ENCODE measurements at regions not wholly inside any gene's neighbourhood (a gene's known extent, or its start where the extent isn't known, plus 50 kb on each side); places are given as distances from the start of the nearest gene placed in this dataset.
"Not testable (repeated sequence)": the region's sequence is repeated elsewhere in the genome, so short reads cannot be mapped to it uniquely, and the experiment has no call there.

DNA sequence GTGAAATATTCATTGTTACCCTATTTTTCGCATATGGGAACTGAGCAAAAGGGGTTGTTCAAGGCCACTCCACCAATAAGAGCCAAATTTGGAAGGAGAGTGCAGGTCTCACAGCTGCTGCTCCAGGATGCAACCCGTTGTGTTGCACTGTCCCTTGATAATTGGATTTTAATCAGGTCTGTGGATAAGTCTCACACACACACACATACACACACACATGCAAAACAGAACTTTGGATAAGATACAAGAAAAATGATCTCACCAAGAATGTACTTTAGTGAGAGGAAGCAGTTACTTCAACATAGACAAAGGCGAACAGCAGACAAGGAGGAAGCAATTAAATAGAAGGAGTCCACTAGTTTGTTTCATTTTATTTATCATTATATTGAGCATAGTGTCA is 127.3 kb upstream of the EDNRB start:
- DNase-seq, result no peak
- H3K27me3 ChIP-seq, result no peaks in the 10 kb centered on the region
- no peaks in the 10 kb centered on the region for H3K36me3 ChIP-seq
- TF ChIP-seq CTCF (IDR thresholded peaks at IDR 0.05; ENCODE audit: low read depth, low read length), result no peak
- H3K4me1 ChIP-seq, result no peaks in the 10 kb centered on the region
- no peaks in the 10 kb centered on the region for H3K9me3 ChIP-seq
- H3K4me3 ChIP-seq (ENCODE audit: low read depth, low read length), result no peak overlapping the region

DNA sequence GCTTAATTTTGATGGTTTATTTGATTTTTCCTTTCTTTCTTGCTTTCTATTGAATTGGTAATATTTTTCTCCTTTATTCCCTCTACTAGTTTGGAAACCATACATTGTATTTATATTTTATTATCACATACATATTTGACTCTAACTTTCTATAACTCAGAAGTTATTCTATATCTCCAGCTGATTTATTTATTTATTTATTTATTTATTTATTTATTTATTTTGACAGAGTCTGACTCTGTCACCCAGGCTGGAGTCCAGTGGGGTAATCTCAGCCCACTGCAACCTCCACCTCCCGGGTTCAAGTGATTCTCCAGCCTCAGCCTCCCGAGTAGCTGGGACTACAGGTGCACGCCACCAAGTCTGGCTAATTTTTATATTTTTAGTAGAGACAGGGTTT is 122.7 kb upstream of the EDNRB start:
- not testable (repeated sequence) for H3K9me3 ChIP-seq; H3K4me1 ChIP-seq; H3K36me3 ChIP-seq; DNase-seq; H3K27me3 ChIP-seq; H3K4me3 ChIP-seq (ENCODE audit: low read depth, low read length)

GRCh38 chr13:78040205-78040830 is 121.7 kb upstream of the EDNRB start:
- Histone ChIP-seq H3K9me3 (no peaks in the 10 kb centered on the region; the same call in 1 of the 2 replicates), H3K4me1 (no peaks in the 10 kb centered on the region), H3K4me3 (ENCODE audit: low read depth, low read length) (no peak overlapping the region), H3K36me3 (no peaks in the 10 kb centered on the region), H3K27me3 (no peaks in the 10 kb centered on the region)
- no peak for DNase-seq
- TF ChIP-seq CTCF (IDR thresholded peaks at IDR 0.05; ENCODE audit: low read depth, low read length), result no peak

DNA sequence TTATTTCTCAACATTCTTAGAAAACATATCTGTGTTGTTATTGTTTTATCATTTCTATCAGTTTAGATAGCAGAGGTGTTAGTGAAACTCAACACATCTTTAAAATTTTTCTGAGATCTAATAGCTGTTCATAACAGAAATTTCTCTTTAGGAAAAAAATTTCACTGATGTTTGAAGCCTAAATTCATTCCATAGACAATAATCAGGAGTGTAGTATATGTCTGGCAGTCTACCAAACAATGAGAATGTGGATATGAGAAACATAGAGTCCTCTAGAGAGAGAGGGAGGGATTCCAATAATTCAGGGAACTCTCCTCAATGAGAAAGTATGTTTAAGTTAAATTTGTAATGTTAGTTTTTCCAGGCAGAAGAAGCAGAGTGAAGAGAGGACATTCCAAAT is 118.2 kb upstream of the EDNRB start:
- TF ChIP-seq CTCF (IDR thresholded peaks at IDR 0.05; ENCODE audit: low read depth, low read length), result no peak
- Histone ChIP-seq H3K4me3 (ENCODE audit: low read depth, low read length) (no peak overlapping the region), H3K27me3 (no peaks in the 10 kb centered on the region), H3K4me1 (no peaks in the 10 kb centered on the region), H3K9me3 (no peaks in the 10 kb centered on the region; the same call in 1 of the 2 replicates), H3K36me3 (no peaks in the 10 kb centered on the region)
- no peak for DNase-seq

- Histone ChIP-seq H3K27me3 (no peaks in the 10 kb centered on the region), H3K9me3 (no peaks in the 10 kb centered on the region; the same call in 1 of the 2 replicates), H3K36me3 (no peaks in the 10 kb centered on the region), H3K4me3 (ENCODE audit: low read depth, low read length) (no peak overlapping the region), H3K4me1 (no peaks in the 10 kb centered on the region)
- TF ChIP-seq CTCF (IDR thresholded peaks at IDR 0.05; ENCODE audit: low read depth, low read length), result no peak
- DNase-seq, result no peak
These were observed 116.9 kb upstream of the EDNRB start for GRCh38 chr13:78035500-78035899.

DNA sequence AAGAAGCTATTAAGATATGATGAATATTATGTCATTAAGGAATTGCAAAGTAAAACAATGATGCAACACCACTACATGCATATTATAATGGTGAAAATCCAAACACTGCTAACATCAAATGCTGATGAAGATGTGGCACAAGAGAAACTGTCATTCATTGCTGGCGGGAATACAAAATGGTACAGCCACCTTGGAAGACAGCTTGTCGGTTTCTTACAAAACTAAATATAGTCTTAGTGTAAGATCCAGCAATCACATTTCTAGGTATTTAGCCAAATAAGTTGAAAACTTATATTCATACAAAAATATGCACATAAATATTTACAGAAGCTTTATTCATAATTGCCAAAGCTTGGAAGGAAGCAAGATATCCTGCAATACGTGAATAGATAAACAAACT is 114.9 kb upstream of the EDNRB start:
- DNase-seq, result no peak
- H3K4me1 ChIP-seq, result no peaks in the 10 kb centered on the region
- no peaks in the 10 kb centered on the region for H3K27me3 ChIP-seq
- H3K9me3 ChIP-seq, result no peaks in the 10 kb centered on the region
- no peaks in the 10 kb centered on the region for H3K36me3 ChIP-seq
- H3K4me3 ChIP-seq (ENCODE audit: low read depth, low read length), result no peak overlapping the region
- no peak for TF ChIP-seq CTCF (IDR thresholded peaks at IDR 0.05; ENCODE audit: low read depth, low read length)

- Histone ChIP-seq H3K4me1 (no peaks in the 10 kb centered on the region), H3K4me3 (ENCODE audit: low read depth, low read length) (no peak overlapping the region), H3K9me3 (no peaks in the 10 kb centered on the region), H3K36me3 (no peaks in the 10 kb centered on the region), H3K27me3 (no peaks in the 10 kb centered on the region)
- no peak for TF ChIP-seq CTCF (IDR thresholded peaks at IDR 0.05; ENCODE audit: low read depth, low read length)
- DNase-seq, result no peak
These were observed 113.5 kb upstream of the EDNRB start for GRCh38 chr13:78032132-78032531.
